Panc1 (cell line): ENCODE measurements at regions not wholly inside any gene's neighbourhood (a gene's known extent, or its start where the extent isn't known, plus 50 kb on each side); places are given as distances from the start of the nearest gene placed in this dataset.

Source experiments
- ATAC-seq: fragments of 200-7000 bp; cut with Tn5 transposase; 2 replicates; pipeline ENCODE4 v1.9.1; 2020; ENCODE audit warnings: mild to moderate bottlenecking, moderate library complexity
- BruUV-seq: library from RNA; stranded (reverse); fragments of 400-500 nt; replicated peaks from 2 replicates; lab custom pipeline; 2021; lab: Mats Ljungman, UMichigan
- CTCF ChIA-PET: fragments of 300-600 bp; sonication (Branson Sonifier 250); formaldehyde crosslinking; loops from one replicate; lab custom pipeline; 2022; ENCODE audit warnings: antibody characterized with exemption; lab: Charles Lee
- POLR2A ChIA-PET: fragments of 300-600 bp; sonication (Branson Sonifier 250); formaldehyde crosslinking; loops from one replicate; lab custom pipeline; 2022; ENCODE audit warnings: antibody characterized with exemption; lab: Charles Lee
- DNase-seq: peaks from one replicate; pipeline ENCODE4 v3.0.0-alpha.2; 2010; ENCODE audit warnings: low read depth, low spot score
- H3K27ac ChIP-seq: 2 replicates; pipeline ENCODE4 v1.5.1; 2011; ENCODE audit warnings: mild to moderate bottlenecking, low read length, inconsistent platforms
- H3K27me3 ChIP-seq: fragments of 200-500 bp; sonication (Bioruptor generic); 2 replicates; pipeline ENCODE4 v1.6.0; 2014; ENCODE audit warnings: low read length, inconsistent platforms; ENCODE audit not compliant: control insufficient read depth, insufficient read depth
- H3K36me3 ChIP-seq: fragments of 200-500 bp; sonication (Bioruptor generic); 2 replicates; pipeline ENCODE4 v1.5.1; 2014; ENCODE audit warnings: inconsistent platforms, mild to moderate bottlenecking, low read length, moderate library complexity; ENCODE audit not compliant: control insufficient read depth, insufficient read depth
- H3K4me1 ChIP-seq: 2 replicates; pipeline ENCODE4 v1.5.1; 2011; ENCODE audit warnings: inconsistent platforms, mild to moderate bottlenecking, low read length, moderate library complexity; ENCODE audit not compliant: control insufficient read depth, insufficient read depth
- H3K4me3 ChIP-seq, 2 experiments: 2 replicates each; pipeline ENCODE4 v1.5.1; 2011 to 2012; ENCODE audit warnings: low read depth in 2 of 2, low read length in 2 of 2, mild to moderate bottlenecking in 2 of 2, inconsistent platforms in 1 of 2, moderate library complexity in 1 of 2
- H3K9me3 ChIP-seq: fragments of 200-500 bp; sonication (Bioruptor generic); 2 replicates; pipeline ENCODE4 v1.5.1; 2014; ENCODE audit warnings: low read depth, mild to moderate bottlenecking, inconsistent platforms, low read length, moderate library complexity; ENCODE audit not compliant: control insufficient read depth, insufficient read depth
- POLR2AphosphoS5 ChIP-seq: IDR thresholded peaks from 2 replicates; pipeline ENCODE4 v1.6.1; 2012; ENCODE audit warnings: mild to moderate bottlenecking, low read depth, low read length, moderate library complexity
- REST ChIP-seq, 2 experiments: IDR thresholded peaks; 2 replicates each; pipeline ENCODE4 v1.6.1; 2011 to 2012; ENCODE audit warnings: low read depth in 2 of 2, control low read depth in 1 of 2, low read length in 1 of 2, mild to moderate bottlenecking in 1 of 2, moderate library complexity in 1 of 2; ENCODE audit not compliant: insufficient read depth in 1 of 2
- SIN3A ChIP-seq: IDR thresholded peaks from 2 replicates; pipeline ENCODE4 v1.6.1; 2012; ENCODE audit warnings: low read depth, mild to moderate bottlenecking, low read length, moderate library complexity, borderline replicate concordance; ENCODE audit not compliant: insufficient read depth
- TCF7L2 ChIP-seq: IDR thresholded peaks from 2 replicates; pipeline ENCODE4 v1.6.1; 2011; ENCODE audit warnings: mild to moderate bottlenecking, low read depth, low read length, inconsistent platforms
- in situ Hi-C: cut with HindIII; loops from 2 replicates; pipeline ENCODE4 v1.10.0; 2016; ENCODE audit warnings: low sequenced_read_pairs, low pct_unique_long_range_greater_than_20kb
- intact Hi-C: fragments of 100-400 bp; cut with micrococcal nuclease; formaldehyde crosslinking; loops from one replicate; pipeline ENCODE4 v1.10.0; 2022; ENCODE audit not compliant: unreplicated experiment
- TF ChIP-seq, protein P1 (sequence below): fragments of 450-650 bp; IDR thresholded peaks from 2 replicates; pipeline ENCODE4 v1.5.1; 2017; ENCODE audit warnings: mild to moderate bottlenecking

DNA sequence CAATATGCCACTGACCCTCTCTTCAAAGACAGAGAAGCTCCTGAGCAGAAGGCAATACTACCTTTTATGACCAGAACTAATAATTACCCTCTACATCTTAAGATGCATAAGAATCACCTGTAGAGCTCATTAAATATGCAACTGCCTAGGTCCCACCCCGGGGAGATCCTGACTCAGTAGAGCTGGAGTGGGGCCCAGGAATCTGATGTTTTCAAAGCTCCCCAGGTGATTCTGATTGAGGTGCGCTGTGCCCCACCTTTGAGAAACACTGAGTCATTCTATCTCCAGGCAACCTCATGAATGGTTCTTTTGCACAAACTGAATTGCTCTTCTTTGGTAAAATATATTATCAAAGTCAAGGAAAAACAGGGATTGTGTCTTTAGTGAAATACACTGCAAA is 149.3 kb upstream of the BMP4 start:
- TF ChIP-seq POLR2AphosphoS5 (no peak), TCF7L2 (no peak), SIN3A (no peak), REST (IDR thresholded peaks at IDR 0.05; ENCODE audit: insufficient read depth in 1 of 2, low read depth in 2 of 2, low read length in 1 of 2) (no peak)
- TF ChIP-seq, protein P1, sequence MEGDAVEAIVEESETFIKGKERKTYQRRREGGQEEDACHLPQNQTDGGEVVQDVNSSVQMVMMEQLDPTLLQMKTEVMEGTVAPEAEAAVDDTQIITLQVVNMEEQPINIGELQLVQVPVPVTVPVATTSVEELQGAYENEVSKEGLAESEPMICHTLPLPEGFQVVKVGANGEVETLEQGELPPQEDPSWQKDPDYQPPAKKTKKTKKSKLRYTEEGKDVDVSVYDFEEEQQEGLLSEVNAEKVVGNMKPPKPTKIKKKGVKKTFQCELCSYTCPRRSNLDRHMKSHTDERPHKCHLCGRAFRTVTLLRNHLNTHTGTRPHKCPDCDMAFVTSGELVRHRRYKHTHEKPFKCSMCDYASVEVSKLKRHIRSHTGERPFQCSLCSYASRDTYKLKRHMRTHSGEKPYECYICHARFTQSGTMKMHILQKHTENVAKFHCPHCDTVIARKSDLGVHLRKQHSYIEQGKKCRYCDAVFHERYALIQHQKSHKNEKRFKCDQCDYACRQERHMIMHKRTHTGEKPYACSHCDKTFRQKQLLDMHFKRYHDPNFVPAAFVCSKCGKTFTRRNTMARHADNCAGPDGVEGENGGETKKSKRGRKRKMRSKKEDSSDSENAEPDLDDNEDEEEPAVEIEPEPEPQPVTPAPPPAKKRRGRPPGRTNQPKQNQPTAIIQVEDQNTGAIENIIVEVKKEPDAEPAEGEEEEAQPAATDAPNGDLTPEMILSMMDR: no peak
- DNase-seq (no peak), ATAC-seq (no peak)
- BruUV-seq: no TSS peak
- CTCF ChIA-PET: interaction anchor here (0.6 kb wide), 1 partner anchor 9 kb away, joined by 3 read pairs; no protein-coding TSS in a partner anchor
- Histone ChIP-seq H3K9me3 (no peaks in the 10 kb centered on the region), H3K4me3 (no peak overlapping the region), H3K27me3 (no peaks in the 10 kb centered on the region), H3K36me3 (no peaks in the 10 kb centered on the region), H3K4me1 (no peaks in the 10 kb centered on the region), H3K27ac (no peak overlapping the region)
- POLR2A ChIA-PET: no interaction called here
- intact Hi-C loops (no loop called here), in situ Hi-C loops (no loop called here)

DNA sequence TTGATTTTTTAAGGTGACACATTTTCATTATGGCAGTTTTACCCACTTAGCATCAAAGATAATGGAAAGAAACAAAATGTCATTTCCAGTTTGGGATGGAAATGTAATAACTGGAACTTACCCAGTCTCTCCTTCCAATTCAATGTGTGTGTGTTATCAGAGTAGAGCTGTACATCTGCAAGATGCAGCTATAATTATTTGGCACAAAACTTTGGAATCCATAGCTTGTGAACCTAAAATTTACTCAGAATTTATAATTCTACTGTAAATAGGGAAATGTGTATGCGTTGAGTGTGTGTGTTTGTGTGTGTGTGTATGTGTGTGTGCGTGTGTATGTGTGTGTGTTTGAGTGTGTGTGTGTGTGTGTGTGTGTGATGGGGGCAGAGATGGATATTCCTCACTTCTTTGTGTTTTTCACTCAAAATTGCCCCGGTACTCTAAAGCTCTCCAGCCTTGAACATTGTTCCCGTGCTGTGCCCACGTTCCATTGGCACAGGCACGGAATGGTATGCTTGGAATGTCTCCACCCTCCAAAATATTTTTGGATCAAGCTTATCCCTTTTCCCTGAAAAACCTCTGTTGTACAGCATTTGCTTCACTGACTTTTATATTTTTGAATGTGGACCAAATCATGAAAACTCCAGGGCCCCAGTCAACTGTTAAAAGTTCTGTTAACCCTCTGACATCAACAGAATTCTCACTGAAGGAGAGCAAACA is 150.2 kb upstream of the BMP4 start:
- TF ChIP-seq REST (IDR thresholded peaks at IDR 0.05; ENCODE audit: insufficient read depth in 1 of 2, low read depth in 2 of 2, low read length in 1 of 2) (no peak), POLR2AphosphoS5 (no peak), SIN3A (no peak), TCF7L2 (no peak)
- TF ChIP-seq, protein P1: no peak
- DNase-seq (no peak), ATAC-seq (no peak)
- H3K4me1 ChIP-seq: no peaks in the 10 kb centered on the region
- in situ Hi-C loops: no loop called here
- no peak overlapping the region for H3K27ac ChIP-seq
- CTCF ChIA-PET: no interaction called here
- no TSS peak for BruUV-seq
- no peaks in the 10 kb centered on the region for H3K27me3 ChIP-seq
- POLR2A ChIA-PET: no interaction called here
- intact Hi-C loops: no loop called here
- H3K36me3 ChIP-seq: no peaks in the 10 kb centered on the region
- H3K4me3 ChIP-seq: no peak overlapping the region
- H3K9me3 ChIP-seq: no peaks in the 10 kb centered on the region
